SW480 (cell line): ENCODE measurements at regions not wholly inside any gene's neighbourhood (a gene's known extent, or its start where the extent isn't known, plus 50 kb on each side); places are given as distances from the start of the nearest gene placed in this dataset.
"Not testable (repeated sequence)": the region's sequence is repeated elsewhere in the genome, so short reads cannot be mapped to it uniquely, and the experiment has no call there.

Experiments
- DNase-seq: peaks from one replicate; pipeline ENCODE4 v3.0.0-alpha.2; 2016; ENCODE audit warnings: low spot score

DNA sequence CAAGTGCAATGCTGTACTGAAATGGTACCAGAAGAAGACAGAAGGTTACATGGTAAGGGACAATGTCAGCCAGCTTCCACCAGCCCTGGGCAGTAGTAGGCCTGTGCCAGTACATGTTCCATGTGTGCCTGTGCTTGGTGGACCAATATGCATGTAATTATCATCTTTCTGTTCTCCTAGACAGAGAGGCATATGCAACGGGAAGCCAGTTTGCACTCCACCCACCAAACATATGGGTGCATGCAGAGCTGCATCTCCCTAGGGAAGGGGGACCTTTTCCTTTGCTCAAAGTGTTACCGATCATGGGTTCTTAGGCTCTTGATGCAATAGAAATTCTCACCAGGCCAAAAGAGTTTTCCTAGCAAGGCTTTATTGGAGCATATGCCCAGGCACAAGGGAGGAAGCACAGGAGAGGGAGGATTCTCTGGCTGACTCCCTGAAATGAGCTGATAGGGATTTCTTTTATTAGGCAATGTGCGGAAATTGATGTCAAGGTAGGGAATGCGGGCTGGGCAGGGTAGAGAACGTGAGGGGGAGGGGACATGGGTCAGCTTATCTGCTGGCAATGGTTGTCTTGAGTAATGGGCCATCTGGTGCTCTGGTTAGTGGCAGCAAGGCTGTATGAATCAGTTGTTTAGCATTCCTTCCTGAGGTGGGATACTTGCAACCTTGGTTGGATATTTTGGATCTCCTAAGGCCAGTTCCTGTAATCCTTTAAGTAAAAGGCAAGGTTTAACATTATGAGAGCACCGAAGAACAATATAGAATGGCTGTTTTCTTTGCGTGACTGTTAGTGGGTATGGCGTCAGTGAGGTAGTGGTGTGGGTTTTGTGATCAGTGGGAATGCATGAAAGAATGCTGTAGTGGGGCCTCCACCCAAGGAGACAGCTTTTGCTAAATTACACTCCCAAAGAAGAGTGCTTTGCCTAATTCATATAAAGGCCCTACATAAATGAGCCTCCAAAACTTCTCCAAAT, 102.5 kb downstream of the CDRT15L2 start:
- not testable (repeated sequence) for DNase-seq

DNA sequence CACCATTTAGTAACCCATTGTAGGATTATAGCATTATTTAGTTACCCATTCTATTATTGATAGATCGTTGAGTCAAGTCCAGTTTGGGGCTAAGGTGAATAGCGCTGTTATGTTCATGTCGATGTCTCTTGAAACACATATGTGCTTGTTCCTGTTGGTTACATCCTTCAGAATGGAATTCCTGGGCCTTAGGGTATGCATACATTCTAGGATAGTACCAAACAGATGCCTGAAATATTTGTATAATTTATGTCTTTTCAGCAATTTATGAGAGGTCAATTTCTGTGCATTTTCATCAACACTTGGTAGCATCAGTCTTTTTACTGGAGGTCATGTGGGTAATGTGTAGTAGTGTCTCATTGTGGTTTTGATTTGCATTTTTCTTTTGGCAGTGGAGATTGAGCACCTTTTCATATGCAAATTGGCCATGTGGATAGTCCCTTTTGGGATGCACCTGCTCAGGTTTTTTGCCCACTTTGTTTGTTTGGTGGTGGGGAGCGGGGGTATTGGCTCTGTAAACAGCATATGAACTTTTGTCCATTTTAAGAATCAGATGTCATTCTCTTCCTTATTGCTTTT, 104.2 kb downstream of the CDRT15L2 start:
- not testable (repeated sequence) for DNase-seq

DNA sequence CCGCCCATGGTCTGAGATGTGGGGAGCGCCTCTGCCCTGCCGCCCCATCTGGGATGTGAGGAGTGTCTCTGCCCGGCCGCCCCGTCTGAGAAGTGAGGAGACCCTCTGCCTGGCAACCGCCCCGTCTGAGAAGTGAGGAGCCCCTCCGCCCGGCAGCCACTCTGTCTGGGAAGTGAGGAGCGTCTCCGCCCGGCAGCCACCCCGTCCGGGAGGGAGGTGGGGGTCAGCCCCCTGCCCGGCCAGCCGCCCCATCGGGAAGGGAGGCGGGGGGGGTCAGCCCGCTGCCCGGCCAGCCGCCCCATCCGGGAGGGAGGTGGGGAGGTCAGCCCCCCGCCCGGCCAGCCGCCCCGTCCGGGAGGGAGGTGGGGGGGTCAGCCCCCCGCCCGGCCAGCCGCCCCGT, 105.5 kb downstream of the CDRT15L2 start:
- DNase-seq = not testable (repeated sequence)

DNA sequence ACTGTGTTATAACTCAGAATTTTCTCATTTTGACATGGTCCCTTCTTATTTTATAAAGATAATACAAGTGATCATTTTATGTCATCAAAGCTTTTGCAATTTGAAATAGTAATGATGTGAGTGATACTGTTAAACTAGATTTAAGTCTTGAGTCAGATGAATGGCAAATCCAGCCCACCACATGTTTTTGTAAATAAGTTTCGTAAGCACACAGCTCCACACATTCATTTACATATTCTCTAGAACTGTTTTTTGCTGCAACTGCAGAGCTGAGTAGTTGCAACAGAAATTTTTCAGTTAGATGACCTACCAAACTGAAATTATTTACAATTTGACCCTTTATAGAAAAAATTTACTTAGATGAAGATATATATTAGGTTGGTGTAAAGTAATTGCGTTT, 108.1 kb downstream of the CDRT15L2 start:
- DNase-seq = not testable (repeated sequence)

DNA sequence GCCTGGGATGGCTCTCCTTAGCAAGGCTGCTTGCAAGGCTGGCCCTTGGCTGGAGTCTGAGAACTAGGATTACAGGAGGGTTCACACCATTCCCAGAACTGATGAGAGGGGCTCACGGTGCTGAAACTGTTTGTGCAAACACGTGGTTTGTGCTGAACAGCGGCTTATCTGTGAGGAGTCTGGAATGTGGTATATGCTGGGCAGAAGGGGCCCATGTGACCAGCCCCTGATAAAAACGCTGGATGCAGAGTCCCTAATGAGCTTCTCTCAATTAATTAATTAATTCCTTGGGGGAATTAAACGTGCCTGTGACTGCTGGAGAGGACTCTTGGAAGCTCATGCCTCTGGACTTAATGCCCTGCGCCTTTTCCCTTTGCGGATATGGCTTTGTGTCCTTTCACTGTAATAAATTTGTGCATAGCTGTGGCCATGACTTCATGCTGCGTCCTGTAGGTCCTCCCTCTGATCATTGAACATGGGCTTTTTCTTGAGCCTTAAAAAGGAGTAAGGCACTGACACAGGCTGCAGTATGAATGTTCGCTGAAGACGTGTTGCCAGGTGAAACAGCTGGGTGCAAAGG, 109.7 kb downstream of the CDRT15L2 start:
- not testable (repeated sequence) for DNase-seq

DNA sequence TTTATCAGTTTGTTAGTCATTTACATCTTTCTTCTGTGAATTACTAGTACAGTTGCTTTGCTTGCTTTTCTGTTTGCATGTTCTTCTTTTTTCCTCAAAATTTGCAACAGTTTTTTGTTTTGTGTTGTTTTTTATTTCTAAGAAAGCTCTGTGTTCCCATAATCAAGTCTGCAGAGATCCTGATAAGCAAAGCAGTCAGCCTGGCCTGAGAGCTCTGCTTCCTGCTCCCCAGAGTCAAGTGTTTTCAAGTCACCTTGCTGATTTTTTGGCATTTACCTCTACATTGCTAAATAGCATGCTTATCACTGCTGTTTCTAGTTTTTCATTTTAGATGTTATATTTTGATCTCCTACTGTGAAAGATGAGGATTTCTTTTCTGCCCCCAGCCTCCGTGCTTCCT, 113.2 kb downstream of the CDRT15L2 start:
- not testable (repeated sequence) for DNase-seq

DNA sequence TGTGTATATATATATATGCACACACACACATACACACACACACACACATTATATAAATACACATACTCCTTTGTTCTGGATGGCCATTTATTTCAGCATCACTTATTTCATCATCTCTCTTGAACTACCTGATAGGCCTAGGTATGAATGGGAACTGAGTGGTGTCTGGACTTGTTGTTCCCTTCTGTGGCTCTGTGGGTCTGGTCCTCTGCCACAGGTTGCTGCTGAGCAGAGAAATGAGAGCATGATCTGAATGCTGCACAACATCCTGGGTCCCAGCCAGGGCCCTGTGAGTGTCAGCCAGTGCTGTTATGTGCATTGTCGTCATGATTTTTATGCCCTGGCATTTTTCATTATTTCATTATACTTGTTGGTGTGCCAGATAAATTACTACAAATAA, 116.3 kb downstream of the CDRT15L2 start:
- not testable (repeated sequence) for DNase-seq

DNA sequence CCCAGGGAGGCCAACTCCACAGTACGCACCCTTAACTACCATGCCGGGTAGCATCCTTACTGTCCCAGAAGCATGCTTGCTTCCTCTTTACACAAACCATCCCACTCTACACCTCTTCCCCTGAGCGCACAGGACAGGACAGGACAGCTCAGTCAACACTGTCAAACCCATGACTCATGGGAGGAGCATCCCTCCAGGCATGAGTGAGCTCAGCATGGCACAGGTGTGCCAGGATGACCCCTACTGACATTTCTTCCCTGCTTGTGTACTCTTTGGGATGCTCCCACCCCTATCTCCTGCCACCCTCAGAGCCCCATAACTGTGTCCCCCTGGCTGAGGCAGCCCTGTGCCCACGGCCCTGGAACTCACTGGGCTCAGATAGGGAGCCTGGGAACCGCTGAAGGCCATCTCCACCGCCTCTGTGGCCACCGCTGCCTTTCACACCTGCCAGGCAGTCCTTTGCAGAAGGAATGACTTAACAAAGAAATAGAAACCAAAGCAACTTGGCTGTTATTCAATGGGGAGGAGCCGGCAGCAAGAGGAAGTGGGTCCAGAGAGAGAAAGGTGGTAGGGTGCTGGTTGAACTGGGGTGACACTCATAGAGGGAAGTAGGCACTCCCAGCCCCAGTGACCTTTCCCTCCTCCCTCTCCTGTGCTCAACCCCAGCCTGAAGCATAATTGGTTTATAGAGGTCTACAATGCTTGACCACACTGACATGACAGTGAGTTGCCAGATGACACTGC, 119.1 kb downstream of the CDRT15L2 start:
- peak; percentile 36 for DNase-seq

DNA sequence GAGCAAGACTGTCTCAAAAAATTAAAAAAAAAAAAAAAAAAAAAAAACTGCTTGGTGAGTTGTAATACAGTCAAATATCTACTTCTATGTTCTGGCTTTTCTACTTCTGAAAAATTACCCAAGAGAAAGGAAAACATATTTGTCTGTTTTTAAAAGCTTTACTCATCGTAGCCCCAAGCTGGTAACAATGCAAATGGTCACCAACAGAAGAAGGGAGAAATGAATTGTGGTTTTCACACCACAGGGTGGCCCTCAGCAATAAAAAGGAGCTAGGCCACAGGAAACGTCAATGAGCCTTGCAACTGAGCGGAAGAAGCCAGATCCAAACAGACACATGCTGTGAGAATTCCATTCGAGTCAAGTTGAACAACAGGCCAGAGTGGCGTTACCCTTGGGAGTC, 121.0 kb downstream of the CDRT15L2 start:
- DNase-seq = not testable (repeated sequence)

DNA sequence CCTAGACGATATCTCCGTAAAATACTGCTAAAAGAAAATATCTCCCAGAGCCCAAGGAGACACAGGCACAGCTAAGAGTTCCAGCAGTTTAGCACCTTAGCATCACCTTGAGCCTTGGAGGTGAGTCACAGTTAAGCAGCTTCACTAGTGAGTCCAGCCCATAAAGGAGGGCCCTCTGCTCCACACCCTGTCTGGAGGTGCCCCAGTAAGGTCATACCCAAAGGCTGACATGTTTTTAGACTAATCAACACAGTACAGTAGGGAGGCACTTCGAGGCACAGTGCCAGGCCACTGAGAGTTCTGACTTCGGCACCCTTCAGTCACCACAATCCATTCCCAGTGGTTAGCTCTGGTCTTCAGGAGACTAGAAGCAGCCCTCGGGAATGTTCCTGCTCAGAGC, 121.8 kb downstream of the CDRT15L2 start:
- DNase-seq = not testable (repeated sequence)

DNA sequence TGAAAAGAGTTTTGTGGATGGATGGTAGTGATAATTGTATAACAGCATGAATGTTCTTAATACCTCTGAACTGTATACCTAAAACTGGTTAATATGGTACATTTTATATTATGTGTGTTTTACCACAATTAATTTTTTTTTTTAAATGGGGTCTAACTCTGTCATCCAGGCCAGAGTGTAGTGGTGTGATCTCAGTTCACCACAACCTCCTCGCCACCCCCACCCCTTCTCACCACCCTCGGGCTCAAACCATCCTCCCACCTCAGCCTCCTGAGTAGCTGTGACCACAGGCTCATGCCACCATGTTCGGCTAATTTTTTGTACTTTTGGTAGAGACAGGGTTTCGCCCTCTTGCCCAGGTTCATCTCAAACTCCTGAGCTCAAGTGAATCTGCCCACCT, 123.2 kb downstream of the CDRT15L2 start:
- no peak for DNase-seq

DNA sequence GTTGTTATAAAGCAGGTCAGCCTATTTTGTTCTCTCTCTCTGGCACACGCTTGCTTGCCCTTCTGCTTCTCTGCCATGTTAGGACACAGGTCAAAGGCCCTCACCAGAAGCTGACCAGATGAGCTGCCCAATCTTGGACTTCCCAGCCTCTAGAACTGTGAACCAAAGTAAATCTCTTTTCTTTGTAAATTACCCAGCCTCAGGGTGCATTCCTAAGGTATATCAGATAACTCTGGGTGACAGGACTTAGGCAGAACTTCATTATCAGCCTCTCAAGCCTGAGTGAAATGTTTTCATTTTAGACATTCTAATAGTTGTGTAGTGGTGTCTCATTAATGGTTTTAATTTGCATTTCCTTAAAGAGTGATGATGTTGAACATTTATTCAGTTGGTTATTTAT, 124.3 kb downstream of the CDRT15L2 start:
- DNase-seq = no peak

DNA sequence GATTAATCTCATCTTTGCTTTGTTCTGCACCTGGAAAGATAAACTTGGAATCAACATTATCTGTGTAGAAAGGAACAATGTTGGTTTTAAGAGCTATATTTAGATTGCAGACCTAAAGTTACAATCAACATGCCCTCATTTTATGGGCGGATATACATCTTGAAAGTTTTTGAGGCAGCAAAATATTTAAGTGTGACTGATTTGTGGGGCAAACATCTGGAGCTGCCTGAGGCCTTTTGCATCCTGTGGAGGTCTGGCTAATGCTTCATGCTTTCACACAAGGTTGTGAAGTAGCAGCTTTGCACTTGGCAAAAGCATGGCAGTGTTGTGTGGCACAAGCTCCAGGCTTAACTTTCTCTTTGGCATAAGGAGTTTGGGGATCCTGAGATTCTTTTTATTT, 125.7 kb downstream of the CDRT15L2 start:
- not testable (repeated sequence) for DNase-seq

DNA sequence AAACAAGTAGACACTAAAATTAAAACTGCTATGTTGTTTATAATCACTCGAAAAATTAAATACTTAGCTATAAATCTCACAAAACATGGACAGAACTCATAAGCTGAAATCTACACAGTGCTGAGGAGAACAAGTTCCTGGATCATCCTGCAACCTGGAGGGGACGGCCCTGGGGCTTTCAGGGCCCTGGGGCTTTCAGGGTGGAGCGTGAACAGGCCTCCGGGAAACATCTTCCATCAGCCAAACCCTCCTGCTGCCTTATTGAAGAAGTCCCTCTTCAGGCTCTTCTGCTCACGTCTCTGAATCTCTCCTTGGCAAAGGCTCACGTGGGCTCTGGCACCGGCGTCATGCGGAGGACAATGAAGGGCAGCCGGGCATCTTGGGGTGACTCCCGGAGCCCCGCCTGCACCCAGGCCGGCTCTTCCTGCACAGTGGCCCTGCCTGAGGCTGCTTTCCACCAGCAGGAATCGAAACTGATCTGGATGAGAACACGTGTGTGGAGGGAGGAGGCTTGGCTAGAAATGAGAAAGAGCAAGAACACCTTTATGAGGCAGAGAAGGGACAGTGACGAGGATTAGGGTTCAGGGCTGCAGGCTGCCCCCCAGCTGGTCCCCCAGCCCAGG, 127.3 kb downstream of the CDRT15L2 start:
- DNase-seq = no peak

DNA sequence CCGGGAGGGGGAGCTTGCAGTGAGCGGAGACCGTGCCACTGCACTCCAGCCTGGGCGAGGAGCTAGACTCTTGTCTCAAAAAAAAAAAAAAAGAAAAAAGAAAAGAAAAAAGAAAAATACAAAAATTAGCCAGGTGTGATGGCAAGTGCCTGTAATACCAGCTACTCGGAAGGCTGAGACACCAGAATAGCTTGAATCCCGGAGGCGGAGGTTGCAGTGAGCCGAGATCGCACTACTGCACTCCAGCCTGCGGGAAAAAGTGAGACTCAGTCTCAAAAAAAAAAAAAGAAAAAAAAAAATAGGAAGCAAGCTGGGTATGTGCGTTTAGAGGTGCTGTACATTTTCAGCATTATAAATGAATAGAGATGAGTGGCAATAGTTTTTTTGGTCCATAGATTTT, 129.3 kb downstream of the CDRT15L2 start:
- not testable (repeated sequence) for DNase-seq

DNA sequence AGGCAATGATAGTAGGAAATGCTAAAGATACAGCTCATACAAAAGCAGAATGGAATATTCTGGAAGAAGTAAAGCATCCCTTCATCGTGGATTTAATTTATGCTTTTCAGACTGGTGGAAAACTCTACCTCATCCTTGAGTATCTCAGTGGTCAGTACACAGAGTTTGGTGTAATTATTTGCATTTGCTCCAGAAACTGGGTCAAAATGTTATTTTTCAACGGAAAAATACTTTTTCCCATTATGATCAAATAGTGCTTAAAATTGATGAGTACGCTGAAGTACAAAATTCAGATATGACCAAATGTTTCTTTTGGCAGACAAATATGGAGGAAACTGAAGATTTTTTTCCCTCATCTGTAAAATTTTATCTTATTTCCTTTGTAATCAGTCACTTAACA, 137.0 kb downstream of the CDRT15L2 start:
- DNase-seq = not testable (repeated sequence)

DNA sequence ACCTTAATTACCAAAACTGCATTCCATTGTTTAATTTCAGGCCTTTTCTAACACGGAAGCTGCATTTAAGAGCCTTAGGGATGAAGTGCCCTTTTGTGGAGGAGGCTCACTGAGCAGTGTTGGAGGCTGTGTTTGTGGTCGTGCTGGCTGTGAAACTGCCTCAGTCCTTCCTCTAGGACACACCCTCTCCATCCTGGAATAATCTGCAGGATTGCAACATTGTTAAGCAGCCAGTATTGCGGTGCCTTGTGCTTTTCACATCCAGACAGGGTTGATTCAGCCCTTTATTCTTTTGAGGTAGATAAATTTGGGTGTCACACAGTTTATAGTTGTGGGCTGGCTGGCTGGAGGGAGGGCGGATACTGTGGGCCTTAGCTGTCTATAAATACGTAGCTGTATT, 141.6 kb downstream of the CDRT15L2 start:
- DNase-seq = no peak

DNA sequence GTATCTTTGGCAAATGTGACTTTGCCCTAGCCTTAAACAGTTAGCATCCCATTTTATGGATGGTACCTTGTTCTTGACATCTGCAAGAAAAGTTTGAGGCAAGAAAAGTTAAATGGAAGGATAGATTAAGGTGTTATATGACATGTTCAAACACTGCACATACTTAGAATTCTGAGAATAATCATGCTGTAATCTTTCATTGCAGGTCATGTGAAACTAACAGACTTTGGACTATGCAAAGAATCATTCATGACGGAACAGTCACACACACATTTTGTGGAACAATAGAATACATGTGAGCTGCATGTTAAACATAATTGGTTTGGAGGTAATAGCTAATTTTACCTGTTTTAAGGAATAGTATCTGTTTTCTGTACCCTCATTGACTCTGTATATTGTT, 144.9 kb downstream of the CDRT15L2 start:
- not testable (repeated sequence) for DNase-seq

DNA sequence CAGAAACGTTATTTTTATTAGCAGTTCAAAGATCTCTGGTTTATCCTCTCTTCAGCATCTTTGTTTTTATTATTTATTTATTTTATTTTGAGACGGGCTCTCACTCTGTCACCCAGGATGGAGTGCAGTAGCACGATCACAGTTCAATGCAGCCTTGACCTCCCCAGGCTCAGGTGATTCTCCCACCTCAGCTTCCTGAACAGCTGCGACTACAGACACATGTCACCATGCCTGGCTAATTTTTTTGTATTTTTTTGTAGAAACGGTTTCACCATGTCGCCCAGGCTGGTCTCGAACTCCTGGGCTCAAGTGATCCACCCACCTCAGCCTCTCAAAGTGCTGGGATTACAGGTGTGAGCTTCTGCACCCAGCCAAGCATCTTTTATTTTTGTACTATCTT, 147.7 kb downstream of the CDRT15L2 start:
- DNase-seq = not testable (repeated sequence)

DNA sequence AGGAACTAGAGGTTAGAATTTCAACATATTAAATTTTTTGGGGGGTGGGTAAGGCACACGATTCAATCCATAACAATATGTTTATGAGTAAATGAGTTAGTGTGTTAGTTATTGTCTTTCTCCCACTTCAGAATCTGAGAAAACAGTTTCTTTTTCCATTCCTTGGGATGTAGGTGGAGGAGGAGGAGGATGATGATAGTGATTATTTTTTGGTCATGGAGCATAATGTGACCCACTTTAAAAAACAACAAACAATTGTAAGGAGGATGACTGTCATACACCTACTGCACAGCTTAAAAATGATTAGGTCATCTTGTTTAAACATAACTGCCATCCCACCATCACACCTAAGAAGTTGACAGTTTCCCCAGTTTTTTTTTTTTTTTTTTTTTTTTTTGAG, 148.7 kb downstream of the CDRT15L2 start:
- DNase-seq = no peak

DNA sequence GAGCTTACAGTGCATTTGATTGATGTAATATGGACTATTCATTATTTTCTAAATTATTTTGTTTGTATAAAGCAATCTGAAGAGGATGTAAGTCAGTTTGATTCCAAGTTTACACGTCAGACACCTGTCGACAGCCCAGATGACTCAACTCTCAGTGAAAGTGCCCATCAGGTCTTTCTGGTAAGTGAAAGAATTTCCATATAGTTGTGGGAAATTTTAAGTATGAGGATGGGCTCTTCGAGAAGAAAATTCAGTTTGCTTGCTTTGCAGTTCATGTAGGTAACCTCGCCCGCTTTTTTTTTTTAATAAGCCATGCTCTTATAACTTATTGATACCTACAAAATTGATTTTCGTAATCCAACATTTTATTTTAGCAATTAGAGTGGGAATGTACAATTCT, 151.6 kb downstream of the CDRT15L2 start:
- not testable (repeated sequence) for DNase-seq

DNA sequence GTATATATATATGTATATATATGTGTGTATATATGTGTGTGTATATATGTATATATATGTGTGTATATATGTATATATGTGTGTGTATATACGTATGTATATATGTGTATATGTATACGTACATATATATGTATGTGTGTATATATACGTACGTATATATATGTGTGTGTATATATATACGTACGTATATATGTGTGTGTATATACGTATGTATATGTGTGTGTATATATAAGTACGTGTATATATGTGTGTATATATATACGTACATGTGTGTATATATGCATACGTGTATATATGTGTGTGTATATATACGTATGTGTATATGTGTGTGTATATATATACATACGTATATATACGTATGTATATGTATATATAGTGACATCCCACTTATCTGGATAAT, 154.4 kb downstream of the CDRT15L2 start:
- DNase-seq = no peak
